ENCODE measurements at regions not wholly inside any gene's neighbourhood (a gene's known extent, or its start where the extent isn't known, plus 50 kb on each side); places are given as distances from the start of the nearest gene placed in this dataset.
"Not testable (repeated sequence)": the region's sequence is repeated elsewhere in the genome, so short reads cannot be mapped to it uniquely, and the experiment has no call there.

DNA sequence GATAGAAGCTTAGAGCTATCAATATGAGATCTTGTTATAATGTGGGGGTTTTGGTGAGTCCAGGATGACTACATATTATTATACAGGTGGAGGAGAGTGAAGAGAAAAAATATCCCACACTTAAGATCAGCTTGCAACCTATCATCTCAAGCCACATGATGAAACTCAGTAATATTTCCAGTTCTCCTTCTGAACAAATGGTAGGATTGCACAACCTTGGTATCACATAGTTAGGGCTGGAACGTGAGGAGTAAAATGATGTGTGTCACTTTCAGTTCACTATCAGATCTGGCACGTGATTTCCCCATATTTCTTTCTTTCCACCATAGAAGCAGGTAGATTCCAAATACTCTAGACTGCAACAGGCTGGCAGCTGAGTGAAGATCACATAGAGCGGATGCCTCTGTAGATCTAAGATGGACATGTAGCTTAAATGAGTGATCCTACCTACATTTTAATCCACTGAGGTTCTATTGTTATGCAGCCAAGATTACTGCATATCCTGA lies 150.6 kb upstream of the ANKRD50 start:
- H3K36me3 Mint-ChIP-seq = peaks cover under 1% of the 10 kb centered on the region
- peaks cover 0 to 1% (median 0%) of the 10 kb centered on the region in 3 donors for H3K9me3 Mint-ChIP-seq
- no peaks in the 10 kb centered on the region for H3K4me1 Mint-ChIP-seq
- H3K27me3 Mint-ChIP-seq = no peaks in the 10 kb centered on the region
- H3K27ac Mint-ChIP-seq = no peak overlapping the region
- H3K4me3 Mint-ChIP-seq = no peak overlapping the region

DNA sequence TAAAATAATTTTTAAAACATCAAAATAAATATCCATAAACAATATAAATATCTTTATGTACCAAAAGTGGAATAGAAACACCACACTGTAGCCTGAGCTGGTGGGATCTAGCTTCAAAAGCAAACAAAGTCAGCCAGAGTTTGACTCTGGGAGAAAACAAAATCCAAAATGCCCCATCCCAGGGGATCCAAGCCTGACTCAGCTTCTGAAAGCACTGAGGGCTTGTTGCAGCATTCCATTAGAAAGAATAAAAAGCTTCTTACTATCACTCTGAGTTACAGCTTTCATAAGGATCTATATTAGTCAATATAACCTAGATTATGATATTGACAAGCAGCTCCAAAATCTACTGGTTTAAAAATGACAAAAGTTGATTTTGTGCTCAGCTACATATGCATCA lies 149.7 kb upstream of the ANKRD50 start:
- no peaks in the 10 kb centered on the region for H3K4me1 Mint-ChIP-seq
- H3K27me3 Mint-ChIP-seq = no peaks in the 10 kb centered on the region
- H3K36me3 Mint-ChIP-seq = no peaks in the 10 kb centered on the region
- peaks cover 0 to 2% (median 1%) of the 10 kb centered on the region in 3 donors for H3K9me3 Mint-ChIP-seq
- H3K4me3 Mint-ChIP-seq = no peak overlapping the region
- no peak overlapping the region for H3K27ac Mint-ChIP-seq

DNA sequence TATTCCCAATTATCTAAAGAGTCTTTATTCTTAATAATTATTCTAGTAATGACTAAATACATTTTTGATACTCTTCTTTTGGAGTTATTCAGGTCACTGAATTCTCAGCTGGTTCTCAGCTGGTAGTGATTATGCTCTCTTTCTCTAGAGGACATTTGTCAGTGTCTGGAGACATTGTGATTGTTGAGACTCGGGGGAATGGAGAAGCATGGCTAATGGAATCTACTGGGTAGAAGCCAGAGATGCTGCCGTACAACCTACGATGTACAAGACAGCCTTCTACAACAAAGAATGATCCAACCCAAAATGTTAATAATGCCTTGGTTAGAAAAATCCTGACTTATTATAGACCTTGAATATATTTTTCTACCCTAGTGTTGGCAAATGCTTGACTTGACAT lies 149.2 kb upstream of the ANKRD50 start:
- Mint-ChIP-seq H3K9me3 (peaks cover 0 to 5% (median 1%) of the 10 kb centered on the region in 3 donors), H3K4me1 (no peaks in the 10 kb centered on the region), H3K27me3 (no peaks in the 10 kb centered on the region), H3K4me3 (no peak overlapping the region), H3K27ac (no peak overlapping the region), H3K36me3 (no peaks in the 10 kb centered on the region)

DNA sequence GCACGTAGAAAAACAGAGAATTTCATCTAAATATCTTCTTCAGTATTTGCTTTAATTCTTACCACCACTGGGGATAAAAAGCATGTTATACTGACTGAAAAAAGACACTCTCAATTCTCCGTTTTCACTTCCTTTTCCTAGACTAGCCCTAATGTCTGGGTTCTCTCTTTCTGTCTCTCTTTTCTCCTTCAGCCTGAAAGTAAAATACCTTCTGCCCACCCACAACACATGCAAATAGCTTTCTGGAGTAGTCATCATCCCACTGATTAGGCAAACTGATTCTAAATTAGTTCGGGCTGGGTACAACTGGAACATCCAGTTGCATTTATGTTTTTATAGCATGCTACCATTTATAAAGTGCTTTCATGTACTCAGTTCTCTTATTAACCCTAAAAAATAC lies 142.4 kb upstream of the ANKRD50 start:
- Mint-ChIP-seq H3K36me3 (no peaks in the 10 kb centered on the region), H3K9me3 (peaks cover 3 to 10% (median 4%) of the 10 kb centered on the region in 3 donors), H3K4me3 (no peak overlapping the region), H3K27me3 (no peaks in the 10 kb centered on the region), H3K4me1 (no peaks in the 10 kb centered on the region), H3K27ac (no peak overlapping the region)

DNA sequence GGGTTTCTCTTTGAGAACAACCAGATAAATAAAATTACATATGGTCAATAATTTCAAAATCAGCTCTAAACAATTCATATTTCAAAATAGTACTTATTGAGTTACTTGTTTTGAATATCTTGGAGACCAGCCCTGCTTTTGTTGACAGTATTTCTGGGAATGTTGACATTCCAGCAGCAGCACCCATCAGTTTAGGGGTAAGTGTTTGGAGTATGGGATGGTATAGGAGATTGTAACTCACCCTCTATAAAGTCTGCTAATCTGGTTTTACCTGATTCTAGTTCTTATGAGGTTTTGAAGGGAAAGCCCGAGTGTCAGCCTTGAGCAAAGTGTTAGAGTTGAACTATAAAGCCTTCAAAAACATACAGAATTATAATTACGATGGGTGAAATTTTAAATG lies 139.2 kb upstream of the ANKRD50 start:
- peaks cover 3 to 4% (median 4%) of the 10 kb centered on the region in 3 donors for H3K9me3 Mint-ChIP-seq
- H3K4me1 Mint-ChIP-seq = no peaks in the 10 kb centered on the region
- no peak overlapping the region for H3K4me3 Mint-ChIP-seq
- H3K27me3 Mint-ChIP-seq = no peaks in the 10 kb centered on the region
- no peak overlapping the region for H3K27ac Mint-ChIP-seq
- H3K36me3 Mint-ChIP-seq = no peaks in the 10 kb centered on the region

DNA sequence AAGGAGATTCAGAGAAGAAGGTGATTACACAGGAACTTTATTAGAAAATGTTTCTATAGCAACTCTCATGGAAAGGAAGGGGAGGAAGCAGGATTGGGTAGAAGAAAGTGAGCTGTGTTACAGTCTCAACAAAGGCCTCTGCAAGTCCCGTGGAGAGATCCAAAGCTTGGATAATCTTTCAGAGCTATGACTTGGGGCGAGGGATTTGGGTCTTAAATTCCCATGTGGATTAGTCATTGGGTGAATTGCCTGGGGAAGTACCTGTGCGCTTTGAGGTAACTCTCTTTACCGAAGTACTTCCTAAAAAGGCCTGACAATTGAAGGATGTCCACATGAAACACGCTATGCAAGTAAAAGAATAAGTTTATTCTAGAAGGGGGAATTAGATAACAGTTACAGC lies 133.8 kb upstream of the ANKRD50 start:
- H3K36me3 Mint-ChIP-seq = peaks cover 2% of the 10 kb centered on the region
- no peaks in the 10 kb centered on the region for H3K4me1 Mint-ChIP-seq
- H3K27ac Mint-ChIP-seq = no peak overlapping the region
- peaks cover 7 to 10% (median 7%) of the 10 kb centered on the region in 3 donors for H3K9me3 Mint-ChIP-seq
- H3K4me3 Mint-ChIP-seq = no peak overlapping the region
- H3K27me3 Mint-ChIP-seq = no peaks in the 10 kb centered on the region

DNA sequence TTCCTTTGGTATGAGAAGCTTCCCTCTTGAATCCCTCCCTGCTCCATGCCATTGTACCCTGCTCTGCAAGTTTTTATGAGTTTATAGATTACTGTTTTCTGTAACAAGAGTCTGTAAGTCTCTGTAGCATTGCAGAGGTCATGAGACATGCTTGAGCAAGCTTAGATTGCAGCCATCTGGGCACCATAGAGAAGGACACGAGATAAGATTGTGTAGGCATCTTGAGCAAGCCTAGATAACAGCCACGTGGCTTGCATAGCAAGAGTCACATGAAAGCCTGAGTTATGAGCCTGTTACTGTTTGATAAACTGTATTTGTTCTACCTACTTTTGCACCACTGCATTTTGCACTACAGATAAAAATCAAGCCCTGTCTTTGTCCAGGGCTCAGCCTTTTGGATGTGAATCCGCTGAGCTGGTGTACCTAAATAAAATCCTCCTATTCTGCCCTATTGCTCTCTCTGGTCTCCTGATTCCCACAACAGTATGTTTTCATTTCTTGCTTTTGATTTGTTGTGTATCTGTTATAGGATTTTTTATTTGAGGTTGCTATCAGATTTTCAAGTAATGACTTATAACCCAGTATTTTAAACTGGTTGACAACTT lies 127.4 kb upstream of the ANKRD50 start:
- Mint-ChIP-seq H3K4me3 (no peak overlapping the region), H3K27me3 (no peaks in the 10 kb centered on the region), H3K36me3 (no peaks in the 10 kb centered on the region), H3K4me1 (no peaks in the 10 kb centered on the region), H3K27ac (no peak overlapping the region), H3K9me3 (peaks cover 6 to 34% (median 18%) of the 10 kb centered on the region in 3 donors)

DNA sequence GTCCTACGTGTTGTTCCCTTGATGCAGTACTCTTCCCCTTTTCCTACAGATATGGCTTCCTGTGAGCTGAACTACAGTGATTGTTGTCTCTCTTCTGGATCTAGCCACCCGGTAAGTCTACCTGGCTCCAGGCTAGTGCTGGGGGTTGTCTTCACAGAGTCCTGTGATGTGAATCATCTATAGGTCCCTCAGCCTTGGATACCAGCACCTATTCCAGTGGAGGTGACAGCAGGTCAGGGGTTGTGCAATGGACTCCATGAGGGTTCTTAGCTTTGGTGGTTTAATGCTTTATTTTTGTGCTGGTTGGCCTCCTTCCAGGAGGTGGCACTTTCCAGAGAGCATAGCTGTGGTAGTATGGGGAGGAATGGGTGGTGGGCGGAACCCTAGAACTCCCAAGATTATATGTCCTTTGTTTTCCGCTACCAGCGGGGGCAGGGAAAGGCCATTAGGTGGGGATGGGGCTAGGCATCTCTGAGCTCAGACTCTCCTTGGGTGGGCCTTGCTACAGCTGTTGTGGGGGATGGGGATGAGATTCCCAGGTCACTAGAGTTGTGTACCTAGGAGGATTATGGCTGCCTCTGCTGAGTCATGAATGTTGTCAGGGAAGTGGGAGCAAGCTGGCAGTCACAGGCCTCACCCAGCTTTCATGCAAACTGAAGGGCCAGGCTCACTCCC lies 121.4 kb upstream of the ANKRD50 start:
- Mint-ChIP-seq H3K27me3 (no peaks in the 10 kb centered on the region), H3K4me3 (no peak overlapping the region), H3K27ac (no peak overlapping the region), H3K36me3 (no peaks in the 10 kb centered on the region), H3K4me1 (no peaks in the 10 kb centered on the region), H3K9me3 (peaks cover 6 to 19% (median 10%) of the 10 kb centered on the region in 3 donors)

DNA sequence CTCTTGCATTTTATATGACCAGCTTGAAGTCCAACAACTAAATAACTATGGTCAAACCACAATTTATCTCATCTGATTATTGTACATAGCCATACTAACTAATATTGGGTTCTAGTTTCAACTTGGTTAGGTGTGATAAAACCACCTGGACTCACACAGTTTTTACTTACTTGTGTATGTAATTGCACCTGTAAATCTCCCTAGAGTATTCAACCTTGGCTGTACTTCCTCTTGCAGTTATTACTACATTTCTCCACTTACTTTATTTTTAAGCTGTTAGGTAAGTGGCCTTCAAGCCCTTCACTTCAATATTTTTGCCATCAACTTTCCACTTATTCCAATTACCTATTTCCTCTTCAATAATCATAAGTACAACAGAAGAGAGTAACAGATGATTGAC lies 115.8 kb upstream of the ANKRD50 start:
- no peaks in the 10 kb centered on the region for H3K4me1 Mint-ChIP-seq
- peaks cover 3 to 11% (median 7%) of the 10 kb centered on the region in 3 donors for H3K9me3 Mint-ChIP-seq
- no peaks in the 10 kb centered on the region for H3K27me3 Mint-ChIP-seq
- H3K27ac Mint-ChIP-seq = no peak overlapping the region
- H3K4me3 Mint-ChIP-seq = no peak overlapping the region
- H3K36me3 Mint-ChIP-seq = no peaks in the 10 kb centered on the region

DNA sequence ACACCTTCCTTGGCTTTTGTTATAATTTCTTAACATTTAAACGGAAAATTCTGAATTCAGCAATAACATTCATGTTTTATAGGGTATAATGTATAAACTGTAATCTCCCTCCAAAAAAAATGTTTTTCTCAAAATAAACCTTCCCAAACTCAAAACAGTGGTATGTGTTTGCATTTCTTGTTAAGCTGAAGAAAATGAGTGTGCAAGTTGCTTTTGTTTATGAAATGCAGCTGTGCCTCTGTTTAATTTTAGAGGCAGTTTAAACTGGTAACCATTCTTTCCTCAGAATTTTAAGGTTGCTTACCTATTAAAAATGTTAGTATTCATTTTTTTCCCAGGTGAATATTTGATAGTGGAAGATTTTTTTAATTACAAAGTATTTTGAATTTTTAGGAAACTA lies 105.0 kb upstream of the ANKRD50 start:
- Mint-ChIP-seq H3K27ac (no peak overlapping the region), H3K9me3 (peaks cover 4 to 14% (median 9%) of the 10 kb centered on the region in 3 donors), H3K36me3 (no peaks in the 10 kb centered on the region), H3K27me3 (no peaks in the 10 kb centered on the region), H3K4me1 (no peaks in the 10 kb centered on the region), H3K4me3 (no peak overlapping the region)

DNA sequence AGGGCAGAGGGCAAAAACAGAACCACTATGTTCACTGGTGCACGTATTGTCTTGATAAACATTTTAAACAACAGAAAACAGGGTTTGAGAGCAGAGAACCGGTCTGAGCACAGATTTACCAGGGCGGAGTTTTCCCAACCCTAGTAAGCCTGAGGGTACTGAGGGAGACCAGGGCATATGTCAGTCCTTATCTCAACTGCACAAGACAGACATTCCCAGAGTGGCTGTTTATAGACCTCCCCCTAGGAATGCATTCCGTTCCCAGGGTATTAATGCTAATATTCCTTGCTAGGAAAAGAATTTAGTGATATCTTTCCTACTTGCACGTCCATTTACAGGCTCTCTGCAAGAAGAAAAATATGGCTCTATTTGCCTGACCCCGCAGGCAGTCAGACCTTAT lies 99.7 kb upstream of the ANKRD50 start:
- H3K4me3 Mint-ChIP-seq, H3K27ac Mint-ChIP-seq, H3K4me1 Mint-ChIP-seq, H3K36me3 Mint-ChIP-seq, H3K27me3 Mint-ChIP-seq: not testable (repeated sequence)
- H3K9me3 Mint-ChIP-seq = peaks cover 7 to 20% (median 8%) of the 10 kb centered on the region in 3 donors

DNA sequence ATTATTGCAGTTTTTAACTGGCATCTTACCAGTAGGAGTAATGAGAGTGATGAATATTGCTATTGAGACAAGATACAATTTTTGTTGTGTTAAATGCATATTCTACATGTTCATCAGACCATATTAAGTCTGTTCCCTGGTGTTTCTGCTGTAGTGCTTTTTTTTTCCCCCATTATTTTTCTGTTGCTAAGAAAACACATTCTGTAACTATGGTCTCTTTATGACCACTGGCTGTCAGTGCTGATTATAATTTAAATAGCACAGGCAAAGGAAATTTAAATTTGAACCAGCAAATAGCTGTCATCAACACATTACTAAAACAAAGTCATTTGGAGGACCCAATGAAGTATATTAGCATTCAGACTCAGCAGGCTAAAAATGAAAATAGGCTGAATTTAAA lies 98.3 kb upstream of the ANKRD50 start:
- Mint-ChIP-seq H3K4me3 (no peak overlapping the region), H3K36me3 (peaks cover 3% of the 10 kb centered on the region), H3K27ac (peak overlapping the region in 1 of 3 donors; percentile 39), H3K4me1 (peaks cover 0 to 2% (median 0%) of the 10 kb centered on the region in 3 donors), H3K9me3 (peaks cover 7 to 20% (median 8%) of the 10 kb centered on the region in 3 donors), H3K27me3 (no peaks in the 10 kb centered on the region)

DNA sequence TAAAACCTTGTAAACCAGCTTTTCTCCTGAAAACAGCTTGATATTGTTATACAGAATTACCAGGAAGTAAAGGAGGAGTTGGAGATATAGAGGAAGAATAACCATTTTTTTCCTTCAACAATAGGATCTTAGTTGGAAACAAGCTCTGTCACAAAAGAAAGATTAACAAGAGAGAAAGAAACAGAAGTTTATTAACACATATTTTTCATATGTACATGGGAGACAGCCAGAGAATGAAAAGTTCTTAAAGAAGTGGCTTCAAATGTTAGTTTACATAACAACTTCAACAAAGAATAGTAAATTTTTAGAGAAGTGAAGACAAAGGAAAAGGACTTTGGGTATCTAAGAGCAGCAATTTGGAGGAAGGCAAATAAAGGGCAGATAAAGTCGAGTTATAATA lies 94.9 kb upstream of the ANKRD50 start:
- Mint-ChIP-seq H3K27me3 (no peaks in the 10 kb centered on the region), H3K27ac (no peak overlapping the region), H3K4me1 (peaks cover 0 to 2% (median 0%) of the 10 kb centered on the region in 3 donors), H3K9me3 (peaks cover 2 to 16% (median 8%) of the 10 kb centered on the region in 3 donors), H3K4me3 (no peak overlapping the region), H3K36me3 (peaks cover 3% of the 10 kb centered on the region)

DNA sequence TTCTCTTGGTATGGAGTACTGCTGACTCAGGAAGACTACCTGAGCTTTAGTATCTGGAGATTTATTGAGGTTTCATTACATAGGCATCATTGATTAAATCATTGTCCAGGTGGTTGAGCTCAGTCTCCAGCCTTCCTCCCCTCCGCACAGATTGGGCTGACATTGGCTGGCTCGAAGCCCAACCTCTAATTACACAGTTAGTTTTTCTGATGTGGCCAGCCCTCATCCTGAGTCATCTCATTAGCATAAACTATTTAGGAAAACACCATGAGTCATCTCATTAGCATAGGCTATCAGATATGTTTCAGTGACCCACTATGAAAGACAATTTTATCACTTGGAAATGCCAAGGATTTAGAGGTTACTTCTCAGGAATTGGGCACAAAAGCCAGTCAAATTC lies 93.9 kb upstream of the ANKRD50 start:
- Mint-ChIP-seq H3K27me3 (peaks cover 2% of the 10 kb centered on the region), H3K4me3 (no peak overlapping the region), H3K36me3 (no peaks in the 10 kb centered on the region), H3K9me3 (peaks cover under 1 to 9% (median 3%) of the 10 kb centered on the region in 3 donors), H3K27ac (no peak overlapping the region), H3K4me1 (no peaks in the 10 kb centered on the region)

DNA sequence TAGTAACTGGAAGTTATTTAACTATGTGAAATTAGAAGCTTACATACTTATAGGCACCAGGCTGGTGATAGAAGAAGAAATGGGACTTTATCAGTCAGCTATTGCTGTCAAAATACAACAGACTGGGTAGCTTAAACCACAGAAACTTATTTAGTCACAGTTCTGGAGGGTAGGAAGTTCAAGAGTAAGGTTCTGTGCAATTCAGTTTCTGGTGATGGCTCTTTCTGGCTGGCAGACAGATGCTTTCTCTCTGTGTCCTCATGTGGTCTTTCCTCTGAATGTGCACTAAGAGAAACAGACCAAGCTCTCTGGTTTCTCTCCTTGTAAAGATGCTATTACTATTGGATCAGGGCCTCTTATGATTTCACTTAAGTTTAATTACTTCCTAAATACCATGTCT lies 92.1 kb upstream of the ANKRD50 start:
- Mint-ChIP-seq H3K36me3 (no peaks in the 10 kb centered on the region), H3K4me3 (no peak overlapping the region), H3K27ac (no peak overlapping the region), H3K4me1 (no peaks in the 10 kb centered on the region), H3K9me3 (peaks cover 0 to 2% (median 1%) of the 10 kb centered on the region in 3 donors), H3K27me3 (peaks cover 2% of the 10 kb centered on the region)

DNA sequence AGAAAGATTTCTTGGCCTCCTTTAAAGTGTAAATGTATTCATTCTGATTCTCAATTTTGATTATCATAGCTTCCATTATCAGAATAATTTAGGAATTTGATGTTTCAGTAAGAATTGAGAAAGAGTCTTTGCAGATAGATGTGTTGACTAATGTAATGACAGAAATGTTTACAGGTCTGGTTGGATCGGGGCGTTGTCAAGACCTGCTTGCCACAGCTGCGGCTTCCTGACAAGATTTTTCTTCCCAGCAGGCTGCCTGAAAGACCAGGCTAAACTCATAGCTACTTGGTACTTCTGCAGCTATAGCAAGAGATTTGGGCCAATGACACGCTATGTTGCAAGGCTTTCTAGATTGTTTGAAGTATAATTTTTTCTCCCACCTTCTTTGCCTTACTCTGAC lies 91.5 kb upstream of the ANKRD50 start:
- Mint-ChIP-seq H3K36me3 (no peaks in the 10 kb centered on the region), H3K9me3 (peaks cover 0 to 2% (median 1%) of the 10 kb centered on the region in 3 donors), H3K4me3 (no peak overlapping the region), H3K27ac (no peak overlapping the region), H3K27me3 (peaks cover 2% of the 10 kb centered on the region), H3K4me1 (no peaks in the 10 kb centered on the region)

Measured in IgD-negative memory B cell (primary cell).